ENCODE measurements at regions not wholly inside any gene's neighbourhood (a gene's known extent, or its start where the extent isn't known, plus 50 kb on each side); places are given as distances from the start of the nearest gene placed in this dataset.
"Not testable (repeated sequence)": the region's sequence is repeated elsewhere in the genome, so short reads cannot be mapped to it uniquely, and the experiment has no call there.

GRCh38 chr20:48332555-48332954, 495.2 kb downstream of the PREX1 start:
- no peak for TF ChIP-seq CTCF (IDR thresholded peaks at IDR 0.05; ENCODE audit: insufficient read depth, missing control alignments)
- no peak for FAIRE-seq
- DNase-seq (ENCODE audit: insufficient read length, low spot score): no peak

- TF ChIP-seq CTCF (IDR thresholded peaks at IDR 0.05; ENCODE audit: insufficient read depth, missing control alignments): no peak
- DNase-seq (ENCODE audit: insufficient read length, low spot score) (no peak), FAIRE-seq (no peak)
Observed at GRCh38 chr20:48331518-48332286, 496.1 kb downstream of the PREX1 start.

- FAIRE-seq (no peak), DNase-seq (ENCODE audit: insufficient read length, low spot score) (no peak)
- peak; percentile 39 for TF ChIP-seq CTCF (IDR thresholded peaks at IDR 0.05; ENCODE audit: insufficient read depth, missing control alignments)
Observed at GRCh38 chr20:48329676-48330664, 497.8 kb downstream of the PREX1 start.

- DNase-seq (ENCODE audit: insufficient read length, low spot score) (no peak), FAIRE-seq (no peak)
- TF ChIP-seq CTCF (IDR thresholded peaks at IDR 0.05; ENCODE audit: insufficient read depth, missing control alignments): no peak
Observed at GRCh38 chr20:48329031-48329615, 498.7 kb downstream of the PREX1 start.

- not testable (repeated sequence) for DNase-seq (ENCODE audit: insufficient read length, low spot score); FAIRE-seq
Observed at GRCh38 chr20:48327848-48328247, 500.0 kb downstream of the PREX1 start.

- no peak for FAIRE-seq
- TF ChIP-seq CTCF (IDR thresholded peaks at IDR 0.05; ENCODE audit: insufficient read depth, missing control alignments): no peak
- DNase-seq (ENCODE audit: insufficient read length, low spot score): no peak
Observed at GRCh38 chr20:48326868-48327267, 500.9 kb downstream of the PREX1 start.

- DNase-seq (ENCODE audit: insufficient read length, low spot score): no peak
- no peak for FAIRE-seq
- no peak for TF ChIP-seq CTCF (IDR thresholded peaks at IDR 0.05; ENCODE audit: insufficient read depth, missing control alignments)
Observed at GRCh38 chr20:48326434-48326691, 501.4 kb downstream of the PREX1 start.
